ENCODE measurements at regions not wholly inside any gene's neighbourhood (a gene's known extent, or its start where the extent isn't known, plus 50 kb on each side); places are given as distances from the start of the nearest gene placed in this dataset.

- TF ChIP-seq, protein P1, sequence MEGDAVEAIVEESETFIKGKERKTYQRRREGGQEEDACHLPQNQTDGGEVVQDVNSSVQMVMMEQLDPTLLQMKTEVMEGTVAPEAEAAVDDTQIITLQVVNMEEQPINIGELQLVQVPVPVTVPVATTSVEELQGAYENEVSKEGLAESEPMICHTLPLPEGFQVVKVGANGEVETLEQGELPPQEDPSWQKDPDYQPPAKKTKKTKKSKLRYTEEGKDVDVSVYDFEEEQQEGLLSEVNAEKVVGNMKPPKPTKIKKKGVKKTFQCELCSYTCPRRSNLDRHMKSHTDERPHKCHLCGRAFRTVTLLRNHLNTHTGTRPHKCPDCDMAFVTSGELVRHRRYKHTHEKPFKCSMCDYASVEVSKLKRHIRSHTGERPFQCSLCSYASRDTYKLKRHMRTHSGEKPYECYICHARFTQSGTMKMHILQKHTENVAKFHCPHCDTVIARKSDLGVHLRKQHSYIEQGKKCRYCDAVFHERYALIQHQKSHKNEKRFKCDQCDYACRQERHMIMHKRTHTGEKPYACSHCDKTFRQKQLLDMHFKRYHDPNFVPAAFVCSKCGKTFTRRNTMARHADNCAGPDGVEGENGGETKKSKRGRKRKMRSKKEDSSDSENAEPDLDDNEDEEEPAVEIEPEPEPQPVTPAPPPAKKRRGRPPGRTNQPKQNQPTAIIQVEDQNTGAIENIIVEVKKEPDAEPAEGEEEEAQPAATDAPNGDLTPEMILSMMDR (IDR thresholded peaks at IDR 0.05 in 4 of 5, conservative IDR thresholded peaks at IDR 0.05 in 1 of 5): no peak
- TF ChIP-seq POLR2A (IDR thresholded peaks at IDR 0.05): no peak
These were observed 769.7 kb downstream of the TAF11L14 start for GRCh38 chr5:18403941-18404438.
